GM13976 (cell line): ENCODE measurements at regions not wholly inside any gene's neighbourhood (a gene's known extent, or its start where the extent isn't known, plus 50 kb on each side); places are given as distances from the start of the nearest gene placed in this dataset.

Source experiments
- DNase-seq: peaks from one replicate; pipeline ENCODE4 v3.0.0; 2012; ENCODE audit warnings: low spot score
- CTCF ChIP-seq: IDR thresholded peaks from 2 replicates; pipeline ENCODE4 v1.5.1; 2012; ENCODE audit warnings: borderline replicate concordance, mild to moderate bottlenecking; ENCODE audit not compliant: insufficient read depth; ENCODE audit errors: extremely low read depth, missing control alignments, control extremely low read depth
- in situ Hi-C: fragments of 300-500 bp; cut with MboI; formaldehyde crosslinking; loops from one replicate; pipeline ENCODE4 v1.12.0; 2022; ENCODE audit warnings: low sequenced_read_pairs, mixed read lengths, inconsistent platforms; ENCODE audit not compliant: unreplicated experiment

- no peak for DNase-seq
- no peak for TF ChIP-seq CTCF
- in situ Hi-C loops: no loop called here
Observed at GRCh38 chr16:65634833-65635232, 513.0 kb upstream of the CDH11 start.

DNA sequence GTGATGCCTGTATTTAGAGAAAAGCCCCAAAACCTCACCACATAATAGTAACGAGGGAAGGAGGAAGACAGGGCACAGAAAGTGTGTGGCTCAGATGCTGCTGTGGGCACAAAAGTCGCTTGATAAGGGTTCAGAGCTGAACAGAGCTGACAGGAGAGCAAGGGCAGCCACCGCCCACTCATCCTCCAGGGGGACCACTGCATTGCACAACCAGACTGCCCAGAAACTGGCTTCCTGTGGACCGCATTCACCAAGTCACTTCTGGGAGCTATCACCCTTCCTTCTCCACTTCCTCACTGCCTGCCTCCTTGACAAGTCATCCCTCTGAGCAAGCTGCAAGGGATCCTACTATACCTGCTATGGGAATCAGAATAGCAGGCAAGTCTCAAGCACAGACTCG is 512.4 kb upstream of the CDH11 start:
- no peak for DNase-seq
- TF ChIP-seq CTCF: no peak
- in situ Hi-C loops: no loop called here

DNA sequence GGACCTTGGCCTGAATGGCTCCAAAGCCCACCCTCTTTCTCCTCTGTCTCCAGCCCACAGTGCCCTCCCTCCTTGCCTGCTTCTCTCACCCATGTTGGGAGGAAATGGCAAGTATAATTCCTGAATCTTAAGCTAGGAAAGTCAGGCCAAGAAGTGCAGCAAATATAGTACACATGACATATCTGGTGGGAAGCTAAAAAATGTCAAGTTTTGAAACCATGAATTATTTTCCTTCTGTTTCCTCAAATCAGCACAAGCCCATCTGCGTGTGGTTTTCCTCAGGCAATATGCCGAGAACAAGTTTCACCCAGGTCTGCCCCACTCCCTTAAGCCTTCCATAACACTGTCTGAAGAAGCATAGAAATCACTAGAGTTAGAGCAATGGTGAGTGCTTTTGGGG is 502.8 kb upstream of the CDH11 start:
- in situ Hi-C loops: no loop called here
- no peak for DNase-seq
- TF ChIP-seq CTCF: no peak

DNA sequence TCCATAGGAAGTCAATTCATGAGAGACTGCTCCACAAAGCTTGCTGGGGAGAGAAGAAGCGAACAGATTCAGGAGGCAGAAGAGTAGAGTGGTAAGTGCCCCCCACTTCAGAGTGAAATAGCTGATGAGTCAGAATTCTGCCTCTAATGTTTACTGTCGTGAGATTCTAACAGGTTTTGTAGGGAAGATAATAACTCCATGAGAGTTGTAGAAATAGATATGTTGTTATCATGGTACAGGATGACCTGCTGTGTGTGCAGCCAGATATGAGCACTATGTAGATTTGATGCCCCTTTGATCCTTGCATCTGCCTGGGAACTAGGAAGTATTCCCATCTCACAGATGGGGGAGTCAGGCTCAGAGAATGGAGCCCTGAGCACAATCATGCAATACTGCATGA is 502.4 kb upstream of the CDH11 start:
- in situ Hi-C loops: no loop called here
- no peak for DNase-seq
- TF ChIP-seq CTCF: no peak

GRCh38 chr16:65622871-65623270 is 501.0 kb upstream of the CDH11 start:
- in situ Hi-C loops: no loop called here
- DNase-seq: no peak
- TF ChIP-seq CTCF: no peak

DNA sequence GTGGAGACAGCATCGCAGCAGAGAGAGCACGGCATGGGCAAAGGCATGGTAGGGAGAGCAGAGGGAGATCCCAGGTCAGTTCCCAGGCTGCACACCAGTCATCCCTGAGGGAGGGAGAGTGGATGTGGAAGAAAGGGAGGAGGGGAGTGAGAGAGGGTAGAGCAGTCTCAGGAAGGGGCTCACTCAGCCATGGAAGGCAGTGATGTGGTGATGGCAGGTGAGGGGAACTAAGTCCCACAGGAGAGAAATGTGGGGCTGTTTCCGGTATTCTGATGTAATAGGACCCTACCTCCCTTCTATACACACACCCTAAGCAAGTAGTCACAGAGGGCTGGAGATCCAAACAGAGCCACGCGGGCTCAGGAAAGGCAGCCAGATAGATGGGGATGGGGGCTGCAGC is 500.3 kb upstream of the CDH11 start:
- TF ChIP-seq CTCF: no peak
- in situ Hi-C loops: no loop called here
- no peak for DNase-seq

DNA sequence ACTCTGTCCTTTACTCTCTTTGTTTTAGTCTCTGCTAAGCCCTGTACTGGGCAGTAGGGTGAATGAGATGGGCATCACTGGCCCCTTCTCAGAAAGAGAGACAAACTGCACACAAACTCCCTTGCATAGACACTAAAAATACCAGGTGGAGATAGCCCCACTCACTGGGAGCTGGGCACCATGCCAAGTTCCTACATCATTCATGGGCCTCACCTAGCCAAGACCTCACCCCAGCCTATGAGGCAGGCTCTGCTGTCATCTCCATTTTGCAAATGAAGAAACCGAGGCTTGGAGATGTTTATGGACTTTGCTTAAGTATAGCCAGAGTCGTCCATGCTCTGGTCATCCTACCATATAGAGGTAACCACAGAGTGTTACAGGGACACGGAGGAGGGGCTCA is 499.8 kb upstream of the CDH11 start:
- in situ Hi-C loops: no loop called here
- TF ChIP-seq CTCF: no peak
- DNase-seq: no peak
